ENCODE measurements at regions not wholly inside any gene's neighbourhood (a gene's known extent, or its start where the extent isn't known, plus 50 kb on each side); places are given as distances from the start of the nearest gene placed in this dataset.

DNA sequence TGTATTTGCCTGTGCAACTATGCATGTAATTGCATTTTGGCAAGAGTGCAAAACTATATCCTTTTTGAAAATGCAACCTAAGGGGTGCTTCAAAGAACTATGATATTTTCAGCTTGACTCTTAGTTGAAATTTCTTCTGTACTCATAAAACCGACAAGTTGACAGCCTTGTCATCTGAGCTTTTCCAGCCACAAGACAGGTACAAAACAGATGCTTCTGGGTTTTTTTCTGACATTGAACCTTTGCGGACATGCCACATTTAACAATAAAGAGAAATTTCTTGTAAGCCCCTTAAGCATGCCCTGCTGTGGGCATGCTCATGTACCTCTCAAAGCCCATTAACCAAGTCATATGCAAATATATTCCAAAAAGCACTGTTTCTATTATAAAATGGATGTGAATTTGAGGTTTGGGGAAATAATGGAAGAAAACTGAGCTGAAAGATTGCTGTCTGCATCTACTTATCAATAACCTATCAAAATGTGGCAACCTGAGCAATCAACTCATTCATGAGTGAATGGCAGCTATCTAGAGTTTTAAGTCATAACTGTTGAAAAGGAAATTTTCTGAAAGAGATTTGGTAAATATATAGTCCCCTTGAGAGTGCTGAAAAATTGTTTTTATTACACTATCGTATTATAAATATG lies 1117.0 kb upstream of the LRRTM3 start:
- no peak for DNase-seq (ENCODE audit: low spot score in 2 of 2)
- H3K27me3 ChIP-seq: no peaks in the 10 kb centered on the region
- TF ChIP-seq POLR2A (IDR thresholded peaks at IDR 0.05) (no peak), CTCF (IDR thresholded peaks at IDR 0.05) (no peak), EP300 (IDR thresholded peaks at IDR 0.05) (no peak), POLR2AphosphoS5 (IDR thresholded peaks at IDR 0.05) (no peak)
- H3K27ac ChIP-seq: no peak overlapping the region
- no peaks in the 10 kb centered on the region for H3K4me1 ChIP-seq
- H3K9me3 ChIP-seq: no peaks in the 10 kb centered on the region
- no peak overlapping the region for H3K4me3 ChIP-seq
- no peaks in the 10 kb centered on the region for H3K36me3 ChIP-seq
- 80% methylated on average over 3 of the region's 3 CpGs for WGBS

GRCh38 chr10:65811931-65812525 lies 1113.8 kb upstream of the LRRTM3 start:
- 100% methylated on average over 15 of the region's 28 CpGs for WGBS
- TF ChIP-seq POLR2AphosphoS5 (IDR thresholded peaks at IDR 0.05): no peak
- no peak for TF ChIP-seq POLR2A (IDR thresholded peaks at IDR 0.05)
- TF ChIP-seq CTCF (IDR thresholded peaks at IDR 0.05): no peak
- TF ChIP-seq EP300 (IDR thresholded peaks at IDR 0.05): no peak
- no peaks in the 10 kb centered on the region for H3K9me3 ChIP-seq
- no peaks in the 10 kb centered on the region for H3K36me3 ChIP-seq
- no peaks in the 10 kb centered on the region for H3K27me3 ChIP-seq
- no peak for DNase-seq (ENCODE audit: low spot score in 2 of 2)
- no peak overlapping the region for H3K27ac ChIP-seq
- no peak overlapping the region for H3K4me3 ChIP-seq
- H3K4me1 ChIP-seq: no peaks in the 10 kb centered on the region

GRCh38 chr10:65816536-65816935 lies 1109.3 kb upstream of the LRRTM3 start:
- H3K9me3 ChIP-seq: no peaks in the 10 kb centered on the region
- no peak overlapping the region for H3K27ac ChIP-seq
- 73% methylated on average over 1 of the region's 1 CpG for WGBS
- no peaks in the 10 kb centered on the region for H3K27me3 ChIP-seq
- no peak for DNase-seq (ENCODE audit: low spot score in 2 of 2)
- H3K4me3 ChIP-seq: no peak overlapping the region
- no peak for TF ChIP-seq POLR2A (IDR thresholded peaks at IDR 0.05)
- no peak for TF ChIP-seq POLR2AphosphoS5 (IDR thresholded peaks at IDR 0.05)
- TF ChIP-seq CTCF (IDR thresholded peaks at IDR 0.05): no peak
- no peak for TF ChIP-seq EP300 (IDR thresholded peaks at IDR 0.05)
- no peaks in the 10 kb centered on the region for H3K4me1 ChIP-seq
- no peaks in the 10 kb centered on the region for H3K36me3 ChIP-seq

DNA sequence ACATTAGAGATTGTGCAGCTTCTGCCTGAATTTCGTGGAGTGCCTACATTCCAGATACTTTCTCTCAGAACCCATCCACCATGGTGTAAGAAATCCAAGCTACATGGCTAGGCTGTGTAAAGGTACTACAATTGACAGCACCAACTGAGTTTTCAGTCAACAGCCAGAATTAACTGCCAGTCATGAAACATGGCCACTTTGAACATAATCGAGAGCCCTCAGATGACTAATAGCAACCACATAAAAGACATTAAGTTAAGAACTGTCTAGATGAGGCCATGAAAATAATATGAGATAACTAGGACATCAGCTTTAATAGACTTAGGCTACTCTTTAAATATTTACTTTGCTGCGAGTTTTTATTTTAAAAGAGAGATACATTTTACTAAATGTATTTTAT lies 1106.8 kb upstream of the LRRTM3 start:
- H3K27me3 ChIP-seq: no peaks in the 10 kb centered on the region
- no peaks in the 10 kb centered on the region for H3K9me3 ChIP-seq
- H3K4me1 ChIP-seq: no peaks in the 10 kb centered on the region
- no peak overlapping the region for H3K27ac ChIP-seq
- 85% methylated on average over 3 of the region's 3 CpGs for WGBS
- H3K36me3 ChIP-seq: no peaks in the 10 kb centered on the region
- DNase-seq (ENCODE audit: low spot score in 2 of 2): no peak
- no peak overlapping the region for H3K4me3 ChIP-seq
- TF ChIP-seq EP300 (IDR thresholded peaks at IDR 0.05): no peak
- no peak for TF ChIP-seq POLR2A (IDR thresholded peaks at IDR 0.05)
- TF ChIP-seq CTCF (IDR thresholded peaks at IDR 0.05): no peak
- TF ChIP-seq POLR2AphosphoS5 (IDR thresholded peaks at IDR 0.05): no peak

GRCh38 chr10:65827359-65827758 lies 1098.5 kb upstream of the LRRTM3 start:
- Histone ChIP-seq H3K9me3 (no peaks in the 10 kb centered on the region), H3K36me3 (no peaks in the 10 kb centered on the region), H3K4me1 (no peaks in the 10 kb centered on the region), H3K4me3 (no peak overlapping the region), H3K27me3 (no peaks in the 10 kb centered on the region), H3K27ac (no peak overlapping the region)
- DNase-seq (ENCODE audit: low spot score in 2 of 2): no peak
- TF ChIP-seq POLR2AphosphoS5 (IDR thresholded peaks at IDR 0.05) (no peak), EP300 (IDR thresholded peaks at IDR 0.05) (no peak), CTCF (IDR thresholded peaks at IDR 0.05) (no peak), POLR2A (IDR thresholded peaks at IDR 0.05) (no peak)
- 39% methylated on average over 1 of the region's 1 CpG for WGBS
